ENCODE measurements at regions not wholly inside any gene's neighbourhood (a gene's known extent, or its start where the extent isn't known, plus 50 kb on each side); places are given as distances from the start of the nearest gene placed in this dataset.

DNA sequence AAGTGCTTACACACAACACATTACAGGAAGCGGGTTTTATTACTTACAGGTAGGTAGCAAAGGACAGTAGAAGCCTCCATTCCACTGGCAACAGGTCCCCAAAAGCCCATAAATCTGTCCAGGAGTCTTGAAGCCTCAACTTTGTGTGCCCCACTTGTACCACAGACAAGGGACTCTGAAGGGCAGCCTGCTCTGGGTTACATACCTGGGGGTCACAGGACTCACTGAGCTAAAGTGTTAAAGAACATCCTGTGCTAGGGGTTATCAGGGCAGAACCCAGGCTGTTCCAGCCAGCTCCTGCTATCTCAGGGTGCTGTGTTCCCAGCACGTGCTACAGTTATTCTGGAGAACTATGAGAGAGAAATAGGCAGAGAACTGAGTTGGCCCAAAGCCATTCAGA, 230.9 kb upstream of the SLC10A2 start:
- TF ChIP-seq GATA2 (IDR thresholded peaks at IDR 0.05; ENCODE audit: low read depth, low read length), result no peak
- no peak for TF ChIP-seq GATA3 (IDR thresholded peaks at IDR 0.05; ENCODE audit: low read depth, low read length)

Measured in SH-SY5Y (cell line).